CD14-positive monocyte (primary cell): ENCODE measurements at regions not wholly inside any gene's neighbourhood (a gene's known extent, or its start where the extent isn't known, plus 50 kb on each side); places are given as distances from the start of the nearest gene placed in this dataset.

Experiments
- DNase-seq, 3 donors: peaks; one replicate each; pipeline ENCODE4 v3.0.0-alpha.2; 2011 to 2022
- H2AFZ ChIP-seq: 2 replicates; pipeline ENCODE4 v1.6.0; 2012; ENCODE audit warnings: mild to moderate bottlenecking, low read depth, low read length, inconsistent platforms; ENCODE audit not compliant: insufficient read depth, poor library complexity, severe bottlenecking
- H3K27ac ChIP-seq, 2 donors: 1 replicate in 1 of 2; 2 replicates in 1 of 2; pipeline ENCODE4 v1.5.1; 2012 to 2013; ENCODE audit warnings: low read length in 2 of 2, control low read depth in 1 of 2, inconsistent platforms in 1 of 2, low read depth in 1 of 2, mild to moderate bottlenecking in 1 of 2
- H3K27me3 ChIP-seq, 2 donors: one replicate each; pipeline versions ENCODE4 v1.6.0 to v1.6.1; 2011 to 2013; ENCODE audit warnings: low read length in 2 of 2; ENCODE audit not compliant: control insufficient read depth in 2 of 2, insufficient read depth in 2 of 2
- H3K36me3 ChIP-seq, 2 donors: replicated peaks in 1 of 2; 1 replicate in 1 of 2; 2 replicates in 1 of 2; pipeline versions ENCODE4 v1.5.1 to v1.6.1; 2012 to 2013; ENCODE audit warnings: low read length in 2 of 2, control low read depth in 1 of 2, inconsistent platforms in 1 of 2, mild to moderate bottlenecking in 1 of 2; ENCODE audit not compliant: insufficient read depth in 2 of 2, control insufficient read depth in 1 of 2
- H3K4me1 ChIP-seq, 2 donors: 1 replicate in 1 of 2; 2 replicates in 1 of 2; pipeline versions ENCODE4 v1.5.1 to v1.6.1; 2012 to 2013; ENCODE audit warnings: low read length in 2 of 2, control low read depth in 1 of 2, inconsistent platforms in 1 of 2, mild to moderate bottlenecking in 1 of 2, moderate library complexity in 1 of 2; ENCODE audit not compliant: insufficient read depth in 2 of 2, control insufficient read depth in 1 of 2
- H3K4me2 ChIP-seq: replicated peaks from 2 replicates; pipeline ENCODE3; 2012; ENCODE audit warnings: low read length, moderate library complexity, mild to moderate bottlenecking; ENCODE audit not compliant: poor library complexity, severe bottlenecking; ENCODE audit errors: extremely low read depth
- H3K4me3 ChIP-seq, 3 experiments: fragments of 200-600 bp in 1 of 3; sonication (generic) in 1 of 3; replicated peaks in 1 of 3; 1 replicate in 2 of 3; 2 replicates in 1 of 3; pipeline ENCODE4 v1.5.1; 2011 to 2013; ENCODE audit warnings: low read length in 3 of 3, mild to moderate bottlenecking in 3 of 3, control low read depth in 2 of 3, low read depth in 2 of 3, inconsistent platforms in 1 of 3, moderate library complexity in 1 of 3
- H3K79me2 ChIP-seq: 2 replicates; pipeline ENCODE4 v1.6.0; 2012; ENCODE audit warnings: mild to moderate bottlenecking, control low read depth, inconsistent platforms, low read length, moderate library complexity; ENCODE audit not compliant: insufficient read depth
- H3K9ac ChIP-seq: 2 replicates; pipeline ENCODE4 v1.6.0; 2017; ENCODE audit warnings: low read length, mild to moderate bottlenecking; ENCODE audit not compliant: insufficient read depth, poor library complexity, severe bottlenecking
- H3K9me3 ChIP-seq, 2 donors: replicated peaks in 1 of 2; 1 replicate in 1 of 2; 2 replicates in 1 of 2; pipeline versions ENCODE4 v1.5.1 to v1.6.1; 2012 to 2013; ENCODE audit warnings: low read length in 2 of 2, control low read depth in 1 of 2; ENCODE audit not compliant: control insufficient read depth in 1 of 2, insufficient read depth in 1 of 2
- H4K20me1 ChIP-seq: 2 replicates; pipeline ENCODE4 v1.6.0; 2012; ENCODE audit warnings: mild to moderate bottlenecking, low read length, control low read depth, moderate library complexity; ENCODE audit not compliant: insufficient read depth
- H3K27ac Mint-ChIP-seq, 7 donors: one replicate each; pipeline ENCODE4 v1.8.0; 2020; ENCODE audit warnings: mild to moderate bottlenecking in 7 of 7, mixed read lengths in 7 of 7, moderate library complexity in 6 of 7, inconsistent platforms in 2 of 7
- H3K27me3 Mint-ChIP-seq, 3 donors: one replicate each; pipeline ENCODE4 v1.8.0; 2021 to 2022; ENCODE audit warnings: low read depth in 3 of 3, mild to moderate bottlenecking in 3 of 3, mixed read lengths in 3 of 3, moderate library complexity in 3 of 3, inconsistent platforms in 1 of 3
- H3K36me3 Mint-ChIP-seq, 2 donors: one replicate each; pipeline ENCODE4 v1.8.0; 2020; ENCODE audit warnings: mixed read lengths in 2 of 2, inconsistent platforms in 1 of 2, mild to moderate bottlenecking in 1 of 2
- H3K4me1 Mint-ChIP-seq: one replicate; pipeline ENCODE4 v1.8.0; 2020; ENCODE audit warnings: mild to moderate bottlenecking, mixed read lengths
- H3K4me3 Mint-ChIP-seq, 2 donors: one replicate each; pipeline ENCODE4 v1.8.0; 2020; ENCODE audit warnings: mild to moderate bottlenecking in 2 of 2, mixed read lengths in 2 of 2, moderate library complexity in 1 of 2
- H3K9me3 Mint-ChIP-seq, 7 donors: one replicate each; pipeline ENCODE4 v1.8.0; 2020 to 2022; ENCODE audit warnings: mixed read lengths in 7 of 7, mild to moderate bottlenecking in 6 of 7, moderate library complexity in 6 of 7, inconsistent platforms in 2 of 7
- CTCF ChIP-seq: fragments of 200-600 bp; IDR thresholded peaks from one replicate; pipeline ENCODE4 v1.8.0; 2022; ENCODE audit warnings: antibody characterized with exemption, mild to moderate bottlenecking
- WGBS: methylation state at CpG from one replicate; pipeline ENCODE4 v1.1.5; 2013; ENCODE audit warnings: missing lambda C conversion rate; ENCODE audit not compliant: insufficient coverage; 5-methylcytosine and 5-hydroxymethylcytosine counted together
- intact Hi-C, 2 donors: fragments of 100-400 bp; cut with micrococcal nuclease; formaldehyde crosslinking; loops; one replicate each; pipeline versions ENCODE4 v1.15.0 to v1.15.1; 2023

GRCh38 chr10:105342606-105343005, 701.5 kb downstream of the SORCS3 start:
- intact Hi-C loops = no loop called here
- no peak overlapping the region for H2AFZ ChIP-seq
- H3K79me2 ChIP-seq = no peaks in the 10 kb centered on the region
- no peak for TF ChIP-seq CTCF
- H3K4me2 ChIP-seq = no peak overlapping the region
- Mint-ChIP-seq H3K4me1 (no peaks in the 10 kb centered on the region), H3K36me3 (no peaks in the 10 kb centered on the region), H3K27ac (no peak overlapping the region), H3K4me3 (no peak overlapping the region), H3K9me3 (peaks cover 0 to 7% (median 2%) of the 10 kb centered on the region in 7 donors), H3K27me3 (no peaks in the 10 kb centered on the region)
- H3K27ac ChIP-seq = no peak overlapping the region
- H3K4me1 ChIP-seq = no peaks in the 10 kb centered on the region
- no peaks in the 10 kb centered on the region for H4K20me1 ChIP-seq
- H3K36me3 ChIP-seq = no peaks in the 10 kb centered on the region
- no CpG with 5 or more reads among the region's 4 CpGs for WGBS
- no peak overlapping the region for H3K4me3 ChIP-seq
- no peaks in the 10 kb centered on the region for H3K9me3 ChIP-seq
- DNase-seq = no peak
- H3K9ac ChIP-seq = no peak overlapping the region
- no peaks in the 10 kb centered on the region for H3K27me3 ChIP-seq

- Histone ChIP-seq H3K4me2 (no peak overlapping the region), H4K20me1 (no peaks in the 10 kb centered on the region), H3K79me2 (no peaks in the 10 kb centered on the region), H3K9ac (no peak overlapping the region), H2AFZ (no peak overlapping the region), H3K9me3 (no peaks in the 10 kb centered on the region), H3K36me3 (no peaks in the 10 kb centered on the region), H3K4me3 (no peak overlapping the region), H3K27me3 (no peaks in the 10 kb centered on the region), H3K4me1 (no peaks in the 10 kb centered on the region), H3K27ac (no peak overlapping the region)
- no peak overlapping the region for H3K4me3 Mint-ChIP-seq
- DNase-seq = no peak
- no peaks in the 10 kb centered on the region for H3K27me3 Mint-ChIP-seq
- H3K4me1 Mint-ChIP-seq = no peaks in the 10 kb centered on the region
- no CpG with 5 or more reads among the region's 1 CpG for WGBS
- no peaks in the 10 kb centered on the region for H3K36me3 Mint-ChIP-seq
- peaks cover 0 to 4% (median 2%) of the 10 kb centered on the region in 7 donors for H3K9me3 Mint-ChIP-seq
- intact Hi-C loops = no loop called here
- TF ChIP-seq CTCF = no peak
- no peak overlapping the region for H3K27ac Mint-ChIP-seq
These were observed 698.6 kb downstream of the SORCS3 start for GRCh38 chr10:105339669-105340068.
